Peyer's patch (tissue), 4 donors: ENCODE measurements at regions not wholly inside any gene's neighbourhood (a gene's known extent, or its start where the extent isn't known, plus 50 kb on each side); places are given as distances from the start of the nearest gene placed in this dataset.

Experiments
- POLR2A ChIP-seq, 2 donors: fragments of 450-650 bp; IDR thresholded peaks; one replicate each; pipeline ENCODE4 v1.5.1; 2017; ENCODE audit warnings: antibody characterized with exemption in 2 of 2, mild to moderate bottlenecking in 2 of 2, moderate library complexity in 2 of 2
- TF ChIP-seq, protein P1 (sequence below), 6 experiments: fragments of 450-650 bp in 4 of 6; fragments of 200-600 bp in 2 of 6; sonication (generic) in 1 of 6; IDR thresholded peaks; one replicate each; pipeline ENCODE4 v1.5.1; 2017 to 2019; ENCODE audit warnings: antibody characterized with exemption in 6 of 6, mild to moderate bottlenecking in 3 of 6, moderate library complexity in 1 of 6

DNA sequence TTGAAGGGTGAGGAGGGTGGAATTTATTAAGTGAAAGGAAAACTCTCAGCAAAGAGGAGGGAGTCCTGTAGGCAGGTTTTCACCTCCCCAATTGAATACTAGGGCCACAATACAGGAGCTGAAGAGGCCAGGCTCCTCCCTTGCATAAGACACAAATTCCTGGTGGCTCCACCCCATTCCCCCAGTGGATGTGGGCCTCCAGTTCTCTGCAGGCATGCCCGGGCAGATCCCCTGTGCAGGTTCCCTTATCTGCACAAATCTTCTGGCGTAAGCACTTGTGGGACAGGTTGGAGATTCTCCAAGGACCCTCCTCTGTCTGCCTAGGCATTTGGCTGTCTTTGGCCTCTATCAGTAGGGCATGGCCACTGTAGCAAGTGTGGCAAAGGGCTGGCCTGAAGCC lies 847.1 kb upstream of the MBL2 start:
- no peak for TF ChIP-seq POLR2A (IDR thresholded peaks at IDR 0.05)
- TF ChIP-seq, protein P1, sequence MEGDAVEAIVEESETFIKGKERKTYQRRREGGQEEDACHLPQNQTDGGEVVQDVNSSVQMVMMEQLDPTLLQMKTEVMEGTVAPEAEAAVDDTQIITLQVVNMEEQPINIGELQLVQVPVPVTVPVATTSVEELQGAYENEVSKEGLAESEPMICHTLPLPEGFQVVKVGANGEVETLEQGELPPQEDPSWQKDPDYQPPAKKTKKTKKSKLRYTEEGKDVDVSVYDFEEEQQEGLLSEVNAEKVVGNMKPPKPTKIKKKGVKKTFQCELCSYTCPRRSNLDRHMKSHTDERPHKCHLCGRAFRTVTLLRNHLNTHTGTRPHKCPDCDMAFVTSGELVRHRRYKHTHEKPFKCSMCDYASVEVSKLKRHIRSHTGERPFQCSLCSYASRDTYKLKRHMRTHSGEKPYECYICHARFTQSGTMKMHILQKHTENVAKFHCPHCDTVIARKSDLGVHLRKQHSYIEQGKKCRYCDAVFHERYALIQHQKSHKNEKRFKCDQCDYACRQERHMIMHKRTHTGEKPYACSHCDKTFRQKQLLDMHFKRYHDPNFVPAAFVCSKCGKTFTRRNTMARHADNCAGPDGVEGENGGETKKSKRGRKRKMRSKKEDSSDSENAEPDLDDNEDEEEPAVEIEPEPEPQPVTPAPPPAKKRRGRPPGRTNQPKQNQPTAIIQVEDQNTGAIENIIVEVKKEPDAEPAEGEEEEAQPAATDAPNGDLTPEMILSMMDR (IDR thresholded peaks at IDR 0.05) = no peak
